Breast epithelium (tissue), 4 donors: ENCODE measurements at regions not wholly inside any gene's neighbourhood (a gene's known extent, or its start where the extent isn't known, plus 50 kb on each side); places are given as distances from the start of the nearest gene placed in this dataset.

Source experiments
- DNase-seq, 2 donors: peaks; one replicate each; pipeline ENCODE4 v3.0.0-alpha.2; 2019; ENCODE audit warnings: low spot score in 2 of 2
- H3K27ac ChIP-seq, 2 donors: fragments of 200-600 bp; sonication (generic) in 1 of 2; one replicate each; pipeline ENCODE4 v1.5.1; 2016 to 2019; ENCODE audit warnings: mild to moderate bottlenecking in 1 of 2
- H3K27me3 ChIP-seq, 2 donors: fragments of 200-600 bp; sonication (generic) in 1 of 2; one replicate each; pipeline versions ENCODE4 v1.5.1 to v1.6.0; 2017 to 2019; ENCODE audit warnings: control low read depth in 1 of 2, mild to moderate bottlenecking in 1 of 2
- H3K36me3 ChIP-seq: fragments of 200-600 bp; one replicate; pipeline ENCODE4 v1.5.1; 2019
- H3K4me1 ChIP-seq, 2 donors: fragments of 200-600 bp; sonication (generic); one replicate each; pipeline ENCODE4 v1.5.1; 2016 to 2019; ENCODE audit warnings: control low read depth in 1 of 2
- H3K4me3 ChIP-seq, 3 donors: fragments of 200-600 bp; sonication (generic); 1 replicate in 2 of 3; 2 replicates in 1 of 3; pipeline ENCODE4 v1.5.1; 2016 to 2019; ENCODE audit warnings: mild to moderate bottlenecking in 3 of 3, moderate library complexity in 2 of 3
- H3K9me3 ChIP-seq, 2 donors: fragments of 200-600 bp; sonication (generic) in 1 of 2; one replicate each; pipeline ENCODE4 v1.5.1; 2016 to 2019; ENCODE audit warnings: control low read depth in 1 of 2
- POLR2A ChIP-seq: fragments of 450-650 bp; IDR thresholded peaks from one replicate; pipeline ENCODE4 v1.6.1; 2016; ENCODE audit warnings: antibody characterized with exemption, mild to moderate bottlenecking, moderate library complexity
- POLR2AphosphoS5 ChIP-seq, 3 donors: sonication (generic); formaldehyde crosslinking; IDR thresholded peaks; one replicate each; pipeline ENCODE4 v1.6.1; 2017; ENCODE audit warnings: antibody characterized with exemption in 3 of 3
- intact Hi-C: fragments of 100-400 bp; cut with DNase I; formaldehyde crosslinking; loops from one replicate; pipeline ENCODE4 v1.15.1; 2023; ENCODE audit warnings: low total_unique reads
- TF ChIP-seq, protein P1 (sequence below), 3 donors: fragments of 450-650 bp; IDR thresholded peaks; one replicate each; pipeline ENCODE4 v1.5.1; 2016 to 2017; ENCODE audit warnings: antibody characterized with exemption in 3 of 3, mild to moderate bottlenecking in 3 of 3, moderate library complexity in 3 of 3

DNA sequence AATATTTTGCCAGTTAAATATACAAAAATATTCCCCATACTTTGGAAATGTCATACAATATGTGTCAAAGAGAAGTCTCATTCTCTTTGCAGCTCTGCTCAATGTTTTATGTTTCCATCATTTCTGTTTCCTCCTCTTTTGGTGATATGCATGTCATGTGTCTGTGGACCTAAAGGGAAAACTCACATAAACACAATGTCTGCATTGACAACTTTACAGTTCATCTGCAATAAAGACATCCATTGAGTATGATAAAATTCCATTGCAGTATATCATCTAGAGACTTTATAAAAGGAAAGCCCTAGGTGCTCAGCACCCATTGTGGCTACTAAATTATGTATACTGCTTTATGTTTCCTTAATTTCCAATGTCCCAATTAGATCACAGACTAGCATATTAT lies 461.3 kb upstream of the FAT3 start:
- Histone ChIP-seq H3K27ac (no peak overlapping the region), H3K4me3 (no peak overlapping the region), H3K27me3 (no peaks in the 10 kb centered on the region), H3K36me3 (no peaks in the 10 kb centered on the region), H3K4me1 (no peaks in the 10 kb centered on the region), H3K9me3 (no peaks in the 10 kb centered on the region)
- TF ChIP-seq POLR2AphosphoS5 (IDR thresholded peaks at IDR 0.05) (no peak), POLR2A (no peak)
- TF ChIP-seq, protein P1, sequence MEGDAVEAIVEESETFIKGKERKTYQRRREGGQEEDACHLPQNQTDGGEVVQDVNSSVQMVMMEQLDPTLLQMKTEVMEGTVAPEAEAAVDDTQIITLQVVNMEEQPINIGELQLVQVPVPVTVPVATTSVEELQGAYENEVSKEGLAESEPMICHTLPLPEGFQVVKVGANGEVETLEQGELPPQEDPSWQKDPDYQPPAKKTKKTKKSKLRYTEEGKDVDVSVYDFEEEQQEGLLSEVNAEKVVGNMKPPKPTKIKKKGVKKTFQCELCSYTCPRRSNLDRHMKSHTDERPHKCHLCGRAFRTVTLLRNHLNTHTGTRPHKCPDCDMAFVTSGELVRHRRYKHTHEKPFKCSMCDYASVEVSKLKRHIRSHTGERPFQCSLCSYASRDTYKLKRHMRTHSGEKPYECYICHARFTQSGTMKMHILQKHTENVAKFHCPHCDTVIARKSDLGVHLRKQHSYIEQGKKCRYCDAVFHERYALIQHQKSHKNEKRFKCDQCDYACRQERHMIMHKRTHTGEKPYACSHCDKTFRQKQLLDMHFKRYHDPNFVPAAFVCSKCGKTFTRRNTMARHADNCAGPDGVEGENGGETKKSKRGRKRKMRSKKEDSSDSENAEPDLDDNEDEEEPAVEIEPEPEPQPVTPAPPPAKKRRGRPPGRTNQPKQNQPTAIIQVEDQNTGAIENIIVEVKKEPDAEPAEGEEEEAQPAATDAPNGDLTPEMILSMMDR (IDR thresholded peaks at IDR 0.05): no peak
- intact Hi-C loops: no loop called here
- no peak for DNase-seq

- no peaks in the 10 kb centered on the region for H3K4me1 ChIP-seq
- H3K27ac ChIP-seq: no peak overlapping the region
- H3K9me3 ChIP-seq: no peaks in the 10 kb centered on the region
- H3K4me3 ChIP-seq: no peak overlapping the region
- TF ChIP-seq POLR2A (no peak), POLR2AphosphoS5 (IDR thresholded peaks at IDR 0.05) (no peak)
- TF ChIP-seq, protein P1 (IDR thresholded peaks at IDR 0.05): no peak
- DNase-seq: no peak
- H3K27me3 ChIP-seq: no peaks in the 10 kb centered on the region
- intact Hi-C loops: no loop called here
- H3K36me3 ChIP-seq: no peaks in the 10 kb centered on the region
Measured at GRCh38 chr11:91761406-91762025, 463.1 kb upstream of the FAT3 start.

- H3K9me3 ChIP-seq: no peaks in the 10 kb centered on the region
Measured at GRCh38 chr11:91756829-91757480, 467.7 kb upstream of the FAT3 start.

GRCh38 chr11:91755951-91756707 lies 468.5 kb upstream of the FAT3 start:
- H3K36me3 ChIP-seq: no peaks in the 10 kb centered on the region
- no peak overlapping the region for H3K27ac ChIP-seq
- H3K4me1 ChIP-seq: no peaks in the 10 kb centered on the region
- no peaks in the 10 kb centered on the region for H3K27me3 ChIP-seq
- TF ChIP-seq POLR2AphosphoS5 (IDR thresholded peaks at IDR 0.05) (no peak), POLR2A (no peak)
- intact Hi-C loops: no loop called here
- H3K4me3 ChIP-seq: no peak overlapping the region
- no peaks in the 10 kb centered on the region for H3K9me3 ChIP-seq
- no peak for DNase-seq

More at GRCh38 chr11:91756829-91757480, 467.7 kb upstream of the FAT3 start:
- Histone ChIP-seq H3K4me3 (no peak overlapping the region), H3K27ac (no peak overlapping the region), H3K36me3 (no peaks in the 10 kb centered on the region), H3K4me1 (no peaks in the 10 kb centered on the region), H3K27me3 (no peaks in the 10 kb centered on the region)
- no peak for DNase-seq
- TF ChIP-seq, protein P1 (IDR thresholded peaks at IDR 0.05): no peak
- TF ChIP-seq POLR2AphosphoS5 (IDR thresholded peaks at IDR 0.05): no peak
- no peak for TF ChIP-seq POLR2A
- intact Hi-C loops: no loop called here

DNA sequence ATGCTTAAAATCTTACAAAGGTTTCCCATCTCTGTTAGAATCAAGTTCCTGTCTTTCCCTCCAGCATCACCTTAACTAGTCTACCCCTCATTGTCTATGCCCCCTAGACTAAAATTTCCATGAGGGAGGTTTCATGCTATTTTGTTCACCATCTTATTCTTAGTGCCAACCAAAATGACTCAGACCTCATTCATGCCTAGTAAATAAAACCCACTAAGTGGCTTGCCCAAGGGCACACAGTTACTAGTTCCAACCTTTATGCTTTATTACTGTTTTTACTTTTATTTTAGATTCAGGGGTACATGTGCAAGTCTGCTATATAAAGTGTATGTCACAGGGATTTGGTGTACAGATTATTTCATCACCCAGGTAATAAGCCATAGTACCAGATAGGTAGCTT lies 469.1 kb upstream of the FAT3 start:
- TF ChIP-seq POLR2A: no peak
- TF ChIP-seq, protein P1 (IDR thresholded peaks at IDR 0.05): no peak
- no peak for TF ChIP-seq POLR2AphosphoS5 (IDR thresholded peaks at IDR 0.05)
- Histone ChIP-seq H3K9me3 (no peaks in the 10 kb centered on the region), H3K27me3 (no peaks in the 10 kb centered on the region), H3K4me3 (no peak overlapping the region), H3K36me3 (no peaks in the 10 kb centered on the region), H3K4me1 (no peaks in the 10 kb centered on the region), H3K27ac (no peak overlapping the region)
- intact Hi-C loops: no loop called here
- DNase-seq: no peak
